ENCODE measurements at regions not wholly inside any gene's neighbourhood (a gene's known extent, or its start where the extent isn't known, plus 50 kb on each side); places are given as distances from the start of the nearest gene placed in this dataset.
"Not testable (repeated sequence)": the region's sequence is repeated elsewhere in the genome, so short reads cannot be mapped to it uniquely, and the experiment has no call there.

DNA sequence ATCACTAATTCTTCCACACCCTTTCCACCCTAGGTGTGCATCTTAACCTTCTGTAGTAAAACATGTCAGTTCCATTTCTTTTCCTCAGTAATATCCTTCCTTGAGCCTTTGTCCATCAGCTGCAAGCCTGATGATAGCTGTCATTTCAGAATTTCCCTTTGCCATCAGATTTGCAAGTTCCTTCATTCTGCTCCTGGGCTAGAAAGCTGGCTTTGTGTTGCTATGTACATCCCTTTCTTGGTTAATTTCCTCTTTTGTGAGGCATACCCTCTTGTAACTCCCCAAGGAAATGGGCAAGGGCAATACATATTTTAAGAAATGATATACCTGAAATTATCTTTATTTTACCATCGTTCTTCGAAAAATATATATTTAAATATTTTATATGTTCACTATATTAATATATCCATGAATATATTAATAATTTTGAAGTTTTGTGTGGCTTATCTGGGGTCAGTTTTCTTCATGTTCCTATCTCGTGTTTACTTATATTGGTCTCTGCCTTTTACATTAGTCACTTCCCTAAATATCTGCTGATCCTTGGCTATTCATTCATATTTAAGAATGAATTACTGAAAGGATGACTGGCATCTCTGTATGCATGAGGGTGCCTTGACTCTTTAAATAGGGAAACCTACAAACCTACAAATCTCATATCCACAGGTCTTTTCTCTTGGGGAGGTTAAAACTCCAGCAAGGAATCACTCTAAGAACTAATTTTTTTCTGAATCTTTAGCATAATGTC is 143.8 kb downstream of the ZNF22 start:
- Mint-ChIP-seq H3K4me1 (ENCODE audit: low read depth) (no peaks in the 10 kb centered on the region), H3K27ac (no peak overlapping the region), H3K9me3 (no peaks in the 10 kb centered on the region), H3K4me3 (no peak overlapping the region), H3K27me3 (peaks cover 13% of the 10 kb centered on the region), H3K36me3 (ENCODE audit: low read depth) (no peaks in the 10 kb centered on the region)
- intact Hi-C loops (cut with micrococcal nuclease), result no loop called here
- POLR2A ChIA-PET, result no interaction called here
- ATAC-seq (no peak), DNase-seq (no peak)
- TF ChIP-seq, protein P1, sequence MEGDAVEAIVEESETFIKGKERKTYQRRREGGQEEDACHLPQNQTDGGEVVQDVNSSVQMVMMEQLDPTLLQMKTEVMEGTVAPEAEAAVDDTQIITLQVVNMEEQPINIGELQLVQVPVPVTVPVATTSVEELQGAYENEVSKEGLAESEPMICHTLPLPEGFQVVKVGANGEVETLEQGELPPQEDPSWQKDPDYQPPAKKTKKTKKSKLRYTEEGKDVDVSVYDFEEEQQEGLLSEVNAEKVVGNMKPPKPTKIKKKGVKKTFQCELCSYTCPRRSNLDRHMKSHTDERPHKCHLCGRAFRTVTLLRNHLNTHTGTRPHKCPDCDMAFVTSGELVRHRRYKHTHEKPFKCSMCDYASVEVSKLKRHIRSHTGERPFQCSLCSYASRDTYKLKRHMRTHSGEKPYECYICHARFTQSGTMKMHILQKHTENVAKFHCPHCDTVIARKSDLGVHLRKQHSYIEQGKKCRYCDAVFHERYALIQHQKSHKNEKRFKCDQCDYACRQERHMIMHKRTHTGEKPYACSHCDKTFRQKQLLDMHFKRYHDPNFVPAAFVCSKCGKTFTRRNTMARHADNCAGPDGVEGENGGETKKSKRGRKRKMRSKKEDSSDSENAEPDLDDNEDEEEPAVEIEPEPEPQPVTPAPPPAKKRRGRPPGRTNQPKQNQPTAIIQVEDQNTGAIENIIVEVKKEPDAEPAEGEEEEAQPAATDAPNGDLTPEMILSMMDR (IDR thresholded peaks at IDR 0.05), result no peak
- CTCF ChIA-PET, result no interaction called here

DNA sequence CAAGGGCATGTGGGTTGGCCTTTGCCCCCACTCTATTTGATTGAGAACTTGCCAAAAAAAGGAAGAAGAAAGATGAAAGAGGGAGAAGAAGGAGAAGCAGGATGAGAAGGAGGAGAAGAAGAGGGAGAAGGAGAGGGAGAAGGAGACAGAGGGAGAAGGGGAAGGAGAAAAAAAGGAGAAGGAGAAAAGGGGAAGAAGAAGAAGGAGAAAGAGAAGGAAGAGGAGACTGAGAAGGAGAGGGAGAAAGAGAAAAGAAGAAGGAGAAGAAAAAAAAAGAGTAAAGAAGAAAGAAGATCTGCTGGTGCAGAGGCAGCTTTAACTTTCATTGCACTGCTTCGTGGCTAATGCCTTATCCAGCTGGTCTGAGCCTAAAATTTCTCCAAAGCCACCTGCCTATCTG is 144.4 kb downstream of the ZNF22 start:
- POLR2A ChIA-PET; ATAC-seq; H3K4me1 Mint-ChIP-seq (ENCODE audit: low read depth); intact Hi-C loops (cut with micrococcal nuclease); H3K36me3 Mint-ChIP-seq (ENCODE audit: low read depth); DNase-seq; H3K27ac Mint-ChIP-seq; H3K4me3 Mint-ChIP-seq; H3K9me3 Mint-ChIP-seq; CTCF ChIA-PET: not testable (repeated sequence)
- H3K27me3 Mint-ChIP-seq, result peaks cover 13% of the 10 kb centered on the region

DNA sequence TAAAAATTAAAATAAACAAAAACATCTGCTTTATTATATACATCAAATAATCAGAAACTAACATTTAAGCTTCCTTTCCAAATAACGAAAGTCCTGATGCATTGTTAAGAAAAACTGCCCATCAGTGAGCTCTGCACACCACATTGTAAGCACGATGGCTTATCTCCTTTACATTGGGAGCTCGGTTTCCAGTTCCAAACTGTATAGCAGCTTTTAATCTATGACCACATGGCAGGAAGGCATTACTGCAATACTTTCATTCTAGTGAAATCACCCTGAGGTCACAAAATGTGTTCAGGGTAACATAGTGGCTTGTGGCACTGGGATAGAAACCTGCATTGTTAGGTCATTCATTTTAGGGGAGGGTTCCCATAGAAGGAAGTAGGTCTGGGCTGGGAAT is 146.3 kb downstream of the ZNF22 start:
- Mint-ChIP-seq H3K4me1 (ENCODE audit: low read depth) (no peaks in the 10 kb centered on the region), H3K4me3 (no peak overlapping the region), H3K36me3 (ENCODE audit: low read depth) (no peaks in the 10 kb centered on the region), H3K27ac (no peak overlapping the region), H3K9me3 (no peaks in the 10 kb centered on the region), H3K27me3 (peaks cover 11% of the 10 kb centered on the region)
- DNase-seq, result no peak
- ChIA-PET CTCF (no interaction called here), POLR2A (no interaction called here)
- TF ChIP-seq, protein P1 (IDR thresholded peaks at IDR 0.05), result no peak
- intact Hi-C loops (cut with micrococcal nuclease), result no loop called here
- ATAC-seq, result no peak

DNA sequence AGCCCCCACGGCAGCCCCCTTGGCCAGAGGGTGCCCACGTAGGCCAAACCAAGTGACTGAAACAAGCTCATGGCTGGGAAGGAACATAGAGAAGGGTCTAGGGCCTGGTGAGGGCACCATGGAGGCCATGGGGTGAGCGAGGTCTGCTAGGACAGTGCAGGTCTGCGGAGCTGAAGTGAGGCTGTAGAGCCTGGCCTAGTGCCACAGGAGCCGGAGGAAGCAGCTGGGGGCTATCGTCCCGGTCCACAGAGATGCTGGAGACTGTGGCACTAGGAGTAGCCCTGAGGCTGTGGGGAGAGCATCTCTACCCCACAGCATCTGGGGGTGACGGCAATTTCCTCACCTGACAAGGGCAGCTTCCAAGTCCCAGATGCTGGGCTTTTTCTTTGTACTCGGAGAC is 150.3 kb downstream of the ZNF22 start:
- POLR2A ChIA-PET, result no interaction called here
- no peak for ATAC-seq
- H3K36me3 Mint-ChIP-seq (ENCODE audit: low read depth), result no peaks in the 10 kb centered on the region
- intact Hi-C loops (cut with micrococcal nuclease), result no loop called here
- no peak overlapping the region for H3K27ac Mint-ChIP-seq
- CTCF ChIA-PET, result no interaction called here
- no peaks in the 10 kb centered on the region for H3K27me3 Mint-ChIP-seq
- H3K4me3 Mint-ChIP-seq, result no peak overlapping the region
- no peaks in the 10 kb centered on the region for H3K4me1 Mint-ChIP-seq (ENCODE audit: low read depth)
- TF ChIP-seq, protein P1 (IDR thresholded peaks at IDR 0.05), result no peak
- H3K9me3 Mint-ChIP-seq, result no peaks in the 10 kb centered on the region
- DNase-seq, result no peak

DNA sequence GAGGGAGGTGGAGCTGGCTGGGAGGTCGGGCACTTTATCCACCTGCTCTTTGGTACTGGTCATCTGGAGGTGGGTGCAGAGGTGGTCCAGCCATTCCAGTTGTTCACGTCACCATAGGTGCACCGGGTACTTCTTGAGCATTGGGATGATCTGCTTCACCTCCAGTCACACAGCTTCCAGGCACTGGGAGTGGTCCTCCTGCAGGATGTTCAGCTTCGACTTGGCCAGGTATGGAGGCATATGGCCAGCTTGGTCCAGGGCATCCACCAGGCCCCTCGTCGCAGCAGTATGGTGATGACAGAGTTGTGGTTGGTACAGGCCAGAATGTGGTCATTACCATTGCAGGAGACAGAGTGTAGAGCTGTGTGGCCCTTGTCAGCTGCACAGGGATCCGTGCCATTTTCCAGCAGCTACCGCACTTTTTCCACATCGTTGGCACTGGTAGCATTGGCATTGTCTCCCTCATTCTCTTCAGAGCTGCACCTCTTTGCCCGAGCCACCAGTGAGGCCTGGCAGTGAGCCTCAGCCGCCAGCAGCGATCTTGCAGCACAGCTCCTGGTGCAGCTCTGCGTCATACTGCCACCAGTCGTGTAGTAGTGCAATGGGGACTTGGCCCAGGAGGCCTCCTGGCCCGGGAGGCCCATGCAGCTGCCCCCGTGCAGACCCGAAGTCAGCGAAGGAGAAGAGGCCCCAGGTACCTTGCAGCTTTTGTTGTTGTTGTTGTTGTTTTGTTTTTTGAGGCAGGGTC is 150.9 kb downstream of the ZNF22 start:
- CTCF ChIA-PET, result interaction anchor here (1.1 kb wide), 1 partner anchor 23 kb away, joined by 3 read pairs; no protein-coding TSS in a partner anchor
- DNase-seq (no peak), ATAC-seq (no peak)
- Mint-ChIP-seq H3K36me3 (ENCODE audit: low read depth) (no peaks in the 10 kb centered on the region), H3K27me3 (no peaks in the 10 kb centered on the region), H3K9me3 (no peaks in the 10 kb centered on the region), H3K27ac (no peak overlapping the region), H3K4me1 (ENCODE audit: low read depth) (no peaks in the 10 kb centered on the region), H3K4me3 (no peak overlapping the region)
- intact Hi-C loops (cut with micrococcal nuclease), result no loop called here
- TF ChIP-seq, protein P1 (IDR thresholded peaks at IDR 0.05), result no peak
- POLR2A ChIA-PET, result no interaction called here
